ENCODE measurements at regions not wholly inside any gene's neighbourhood (a gene's known extent, or its start where the extent isn't known, plus 50 kb on each side); places are given as distances from the start of the nearest gene placed in this dataset.

DNA sequence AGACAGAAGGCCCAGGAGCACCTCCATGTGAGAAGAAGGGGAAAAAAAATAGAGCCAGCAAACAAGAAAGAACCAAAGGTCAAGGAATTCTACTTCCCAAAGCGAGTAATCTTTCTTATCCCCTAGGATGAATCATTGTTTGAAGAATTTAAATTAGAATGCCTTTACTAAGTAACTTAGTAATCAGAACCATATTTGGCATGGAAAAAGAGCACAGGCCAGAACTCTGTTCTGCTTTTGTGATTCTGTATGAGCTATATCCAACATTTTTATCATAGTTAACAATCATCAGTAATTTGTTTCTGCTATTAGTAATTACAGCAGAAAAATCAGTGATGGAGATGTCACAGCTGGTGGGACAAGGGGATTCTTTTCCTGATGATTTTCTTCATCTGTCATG, 228.8 kb upstream of the FAM83B start:
- Histone ChIP-seq H3K36me3 (ENCODE audit: insufficient read depth, low read length, poor library complexity, severe bottlenecking) (no peaks in the 10 kb centered on the region), H3K4me1 (ENCODE audit: insufficient read depth, low read length, poor library complexity, severe bottlenecking) (no peaks in the 10 kb centered on the region), H3K4me3 (ENCODE audit: low read depth, low read length, poor library complexity, severe bottlenecking) (no peak overlapping the region), H3K27ac (ENCODE audit: low read depth, low read length, poor library complexity, severe bottlenecking) (no peak overlapping the region), H3K27me3 (replicated peaks; ENCODE audit: insufficient read depth, low read depth, low read length, poor library complexity) (no peaks in the 10 kb centered on the region), H3K9me3 (ENCODE audit: low read depth, low read length, poor library complexity, severe bottlenecking) (no peaks in the 10 kb centered on the region)
- DNase-seq (ENCODE audit: low spot score), result no peak
- ChIA-PET POLR2A (ENCODE audit: low non-redundant PET) (no interaction called here), CTCF (no interaction called here)
- TF ChIP-seq, protein P1, sequence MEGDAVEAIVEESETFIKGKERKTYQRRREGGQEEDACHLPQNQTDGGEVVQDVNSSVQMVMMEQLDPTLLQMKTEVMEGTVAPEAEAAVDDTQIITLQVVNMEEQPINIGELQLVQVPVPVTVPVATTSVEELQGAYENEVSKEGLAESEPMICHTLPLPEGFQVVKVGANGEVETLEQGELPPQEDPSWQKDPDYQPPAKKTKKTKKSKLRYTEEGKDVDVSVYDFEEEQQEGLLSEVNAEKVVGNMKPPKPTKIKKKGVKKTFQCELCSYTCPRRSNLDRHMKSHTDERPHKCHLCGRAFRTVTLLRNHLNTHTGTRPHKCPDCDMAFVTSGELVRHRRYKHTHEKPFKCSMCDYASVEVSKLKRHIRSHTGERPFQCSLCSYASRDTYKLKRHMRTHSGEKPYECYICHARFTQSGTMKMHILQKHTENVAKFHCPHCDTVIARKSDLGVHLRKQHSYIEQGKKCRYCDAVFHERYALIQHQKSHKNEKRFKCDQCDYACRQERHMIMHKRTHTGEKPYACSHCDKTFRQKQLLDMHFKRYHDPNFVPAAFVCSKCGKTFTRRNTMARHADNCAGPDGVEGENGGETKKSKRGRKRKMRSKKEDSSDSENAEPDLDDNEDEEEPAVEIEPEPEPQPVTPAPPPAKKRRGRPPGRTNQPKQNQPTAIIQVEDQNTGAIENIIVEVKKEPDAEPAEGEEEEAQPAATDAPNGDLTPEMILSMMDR (conservative IDR thresholded peaks at IDR 0.05; ENCODE audit: low read depth, low read length), result no peak
- TF ChIP-seq EZH2 (IDR thresholded peaks at IDR 0.05; ENCODE audit: borderline replicate concordance, low read depth, low read length, poor library complexity, severe bottlenecking), result no peak
- intact Hi-C loops (cut with micrococcal nuclease; ENCODE audit: unreplicated experiment), result no loop called here
- BruUV-seq (replicated peaks), result no TSS peak

DNA sequence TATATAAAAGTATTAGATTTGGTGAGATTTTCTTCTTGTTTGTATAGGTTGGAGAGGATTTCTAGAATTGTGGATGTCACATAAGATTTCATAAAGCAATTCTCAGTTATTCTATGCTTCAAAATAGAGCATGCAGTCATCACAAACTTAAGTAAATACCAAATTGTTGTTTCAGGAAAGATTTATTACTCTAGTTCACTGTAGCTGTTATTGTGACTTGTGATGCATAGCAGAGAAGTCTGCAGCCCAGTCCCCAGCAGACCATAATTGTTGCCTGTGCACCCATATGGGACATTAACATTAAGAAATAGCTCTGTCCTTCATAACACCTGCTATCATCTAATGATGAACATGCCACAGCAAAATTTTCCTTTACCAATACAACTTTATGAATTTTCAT, 228.0 kb upstream of the FAM83B start:
- ChIA-PET CTCF (no interaction called here), POLR2A (ENCODE audit: low non-redundant PET) (no interaction called here)
- Histone ChIP-seq H3K36me3 (ENCODE audit: insufficient read depth, low read length, poor library complexity, severe bottlenecking) (no peaks in the 10 kb centered on the region), H3K27me3 (replicated peaks; ENCODE audit: insufficient read depth, low read depth, low read length, poor library complexity) (no peaks in the 10 kb centered on the region), H3K4me1 (ENCODE audit: insufficient read depth, low read length, poor library complexity, severe bottlenecking) (no peaks in the 10 kb centered on the region), H3K4me3 (ENCODE audit: low read depth, low read length, poor library complexity, severe bottlenecking) (no peak overlapping the region), H3K27ac (ENCODE audit: low read depth, low read length, poor library complexity, severe bottlenecking) (no peak overlapping the region), H3K9me3 (ENCODE audit: low read depth, low read length, poor library complexity, severe bottlenecking) (no peaks in the 10 kb centered on the region)
- intact Hi-C loops (cut with micrococcal nuclease; ENCODE audit: unreplicated experiment), result no loop called here
- DNase-seq (ENCODE audit: low spot score), result no peak
- no TSS peak for BruUV-seq (replicated peaks)
- TF ChIP-seq, protein P1 (conservative IDR thresholded peaks at IDR 0.05; ENCODE audit: low read depth, low read length), result no peak
- no peak for TF ChIP-seq EZH2 (IDR thresholded peaks at IDR 0.05; ENCODE audit: borderline replicate concordance, low read depth, low read length, poor library complexity, severe bottlenecking)

DNA sequence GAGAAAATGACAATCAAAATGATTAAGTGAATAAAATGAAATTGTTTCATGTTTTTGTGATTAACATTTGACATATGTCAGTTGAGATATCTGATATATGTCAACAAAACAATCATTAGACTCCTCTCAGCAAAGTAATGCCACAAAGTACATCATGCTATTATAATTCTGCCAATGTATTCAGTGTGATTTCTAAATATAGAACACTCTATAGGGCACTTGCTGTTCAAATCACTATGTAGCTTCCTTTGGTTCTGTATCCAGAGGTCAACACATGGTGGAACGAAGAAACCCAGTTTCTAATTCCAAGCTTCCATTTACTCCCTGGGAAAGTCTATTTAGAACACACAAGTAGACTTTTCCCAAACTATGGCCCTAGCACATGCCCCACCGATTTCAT, 227.5 kb upstream of the FAM83B start:
- H3K27ac ChIP-seq (ENCODE audit: low read depth, low read length, poor library complexity, severe bottlenecking), result no peak overlapping the region
- POLR2A ChIA-PET (ENCODE audit: low non-redundant PET), result no interaction called here
- no peaks in the 10 kb centered on the region for H3K36me3 ChIP-seq (ENCODE audit: insufficient read depth, low read length, poor library complexity, severe bottlenecking)
- H3K4me3 ChIP-seq (ENCODE audit: low read depth, low read length, poor library complexity, severe bottlenecking), result no peak overlapping the region
- intact Hi-C loops (cut with micrococcal nuclease; ENCODE audit: unreplicated experiment), result no loop called here
- H3K27me3 ChIP-seq (replicated peaks; ENCODE audit: insufficient read depth, low read depth, low read length, poor library complexity), result no peaks in the 10 kb centered on the region
- CTCF ChIA-PET, result no interaction called here
- no TSS peak for BruUV-seq (replicated peaks)
- TF ChIP-seq EZH2 (IDR thresholded peaks at IDR 0.05; ENCODE audit: borderline replicate concordance, low read depth, low read length, poor library complexity, severe bottlenecking), result no peak
- TF ChIP-seq, protein P1 (conservative IDR thresholded peaks at IDR 0.05; ENCODE audit: low read depth, low read length), result no peak
- DNase-seq (ENCODE audit: low spot score), result no peak
- no peaks in the 10 kb centered on the region for H3K9me3 ChIP-seq (ENCODE audit: low read depth, low read length, poor library complexity, severe bottlenecking)
- no peaks in the 10 kb centered on the region for H3K4me1 ChIP-seq (ENCODE audit: insufficient read depth, low read length, poor library complexity, severe bottlenecking)
